KOPT-K1 (cell line): ENCODE measurements at regions not wholly inside any gene's neighbourhood (a gene's known extent, or its start where the extent isn't known, plus 50 kb on each side); places are given as distances from the start of the nearest gene placed in this dataset.

Source experiments
- H3K27ac ChIP-seq: fragments of 200-600 bp; sonication (generic); 2 replicates; pipeline ENCODE4 v1.5.1; 2016; ENCODE audit warnings: antibody characterized with exemption, mild to moderate bottlenecking, low read depth, low read length; ENCODE audit not compliant: poor library complexity, severe bottlenecking
- H3K36me3 ChIP-seq: fragments of 200-600 bp; sonication (generic); 2 replicates; pipeline ENCODE4 v1.5.1; 2017; ENCODE audit warnings: antibody characterized with exemption, mild to moderate bottlenecking, low read length, moderate library complexity; ENCODE audit not compliant: insufficient read depth
- H3K9me3 ChIP-seq: fragments of 200-600 bp; sonication (generic); 2 replicates; pipeline ENCODE4 v1.5.1; 2017; ENCODE audit warnings: antibody characterized with exemption, low read length, mild to moderate bottlenecking; ENCODE audit not compliant: insufficient read depth, poor library complexity, severe bottlenecking

GRCh38 chr15:69625328-69625727 lies 172.7 kb downstream of the RPLP1 start:
- H3K36me3 ChIP-seq = no peaks in the 10 kb centered on the region
- no peak overlapping the region for H3K27ac ChIP-seq
- no peaks in the 10 kb centered on the region for H3K9me3 ChIP-seq

DNA sequence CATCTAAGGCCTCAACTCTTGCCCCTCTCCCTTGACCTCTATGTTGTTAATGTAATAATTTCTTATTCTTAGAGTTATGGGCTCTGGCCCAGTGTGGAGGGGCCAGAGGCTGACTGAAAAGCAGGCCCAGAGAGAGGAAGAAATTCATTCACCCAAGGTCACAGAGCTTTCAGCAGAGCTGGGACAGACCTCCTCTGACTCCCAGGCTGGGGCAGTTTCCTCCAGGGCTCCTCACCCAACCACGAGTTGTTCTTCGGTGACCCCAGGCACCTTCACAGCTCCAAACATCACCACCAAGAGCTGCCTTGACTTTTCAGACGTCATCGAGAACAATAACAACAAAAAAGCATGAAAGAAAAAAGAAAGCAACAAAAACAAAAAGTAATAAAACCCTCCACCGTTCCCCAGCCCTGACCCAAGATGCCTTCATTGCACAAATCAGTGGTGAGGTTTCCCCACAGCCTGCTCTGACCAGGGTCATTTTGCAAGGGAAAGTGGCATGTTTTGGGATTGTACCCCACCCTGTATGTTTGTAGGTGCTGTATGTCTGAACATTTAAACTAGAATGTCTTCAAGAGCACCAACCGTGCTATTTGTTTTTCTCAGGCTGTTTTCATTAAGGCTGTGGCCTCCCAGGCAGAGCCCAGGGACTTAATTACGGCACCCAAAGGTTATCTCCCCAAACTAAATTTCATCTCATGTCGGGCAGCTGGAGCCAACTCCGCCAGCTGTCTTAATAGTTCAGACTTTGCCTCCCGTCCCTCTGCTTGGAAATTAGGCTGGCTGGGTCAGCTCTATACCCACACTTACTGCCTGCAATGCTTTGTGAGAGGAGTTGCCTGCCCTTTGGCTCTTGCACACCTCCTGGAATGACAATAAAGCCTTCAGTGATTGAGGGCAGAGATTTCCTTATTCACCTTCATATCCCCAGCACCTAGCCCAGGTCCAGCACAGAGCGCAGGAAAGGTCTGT lies 173.8 kb downstream of the RPLP1 start:
- H3K27ac ChIP-seq = no peak overlapping the region
- no peaks in the 10 kb centered on the region for H3K9me3 ChIP-seq
- H3K36me3 ChIP-seq = no peaks in the 10 kb centered on the region

GRCh38 chr15:69627548-69628158 lies 175.0 kb downstream of the RPLP1 start:
- no peaks in the 10 kb centered on the region for H3K36me3 ChIP-seq
- H3K9me3 ChIP-seq = no peaks in the 10 kb centered on the region
- H3K27ac ChIP-seq = no peak overlapping the region

DNA sequence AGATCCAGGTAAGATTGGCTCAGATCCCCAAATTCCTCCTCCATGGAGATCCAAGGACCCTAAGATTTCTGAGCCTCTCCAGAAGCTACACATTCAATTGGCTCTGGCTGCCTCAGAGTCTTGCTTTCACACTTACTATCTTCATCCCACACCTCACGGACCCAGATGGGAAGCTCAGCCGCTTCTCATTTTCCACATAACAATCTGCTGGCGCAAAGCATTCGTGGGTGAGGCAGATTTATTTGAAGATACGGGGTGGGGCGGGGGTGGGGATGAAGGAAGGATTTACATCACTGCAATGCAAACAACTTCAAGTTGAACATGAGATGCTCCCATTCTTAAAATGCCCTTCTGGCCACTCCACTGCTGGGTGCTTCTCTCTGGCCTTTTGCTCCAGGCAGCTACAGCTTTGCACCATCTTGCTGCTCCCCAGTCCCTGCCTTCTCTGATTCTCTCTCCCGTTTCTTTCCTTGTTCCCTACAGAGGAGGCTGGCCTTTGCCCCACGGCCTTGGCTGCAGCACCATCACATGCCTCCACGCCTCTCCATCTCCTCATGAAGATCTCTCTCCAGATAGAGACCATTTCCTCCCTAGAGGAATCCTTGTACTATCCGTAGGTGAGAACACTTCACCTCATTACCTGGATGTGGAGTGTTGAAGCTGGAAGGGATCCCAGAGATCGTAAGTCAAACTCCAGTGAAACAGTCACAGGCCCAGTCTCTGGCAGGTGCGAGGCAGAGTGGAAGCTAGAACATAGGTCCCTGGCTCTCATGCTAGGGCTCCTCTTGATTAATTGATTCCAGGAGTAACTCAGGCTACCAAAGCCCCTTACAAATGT lies 175.9 kb downstream of the RPLP1 start:
- Histone ChIP-seq H3K27ac (no peak overlapping the region), H3K36me3 (no peaks in the 10 kb centered on the region), H3K9me3 (no peaks in the 10 kb centered on the region)

- H3K9me3 ChIP-seq = no peaks in the 10 kb centered on the region
- no peaks in the 10 kb centered on the region for H3K36me3 ChIP-seq
- H3K27ac ChIP-seq = no peak overlapping the region
These were observed 177.1 kb downstream of the RPLP1 start for GRCh38 chr15:69629631-69630161.

DNA sequence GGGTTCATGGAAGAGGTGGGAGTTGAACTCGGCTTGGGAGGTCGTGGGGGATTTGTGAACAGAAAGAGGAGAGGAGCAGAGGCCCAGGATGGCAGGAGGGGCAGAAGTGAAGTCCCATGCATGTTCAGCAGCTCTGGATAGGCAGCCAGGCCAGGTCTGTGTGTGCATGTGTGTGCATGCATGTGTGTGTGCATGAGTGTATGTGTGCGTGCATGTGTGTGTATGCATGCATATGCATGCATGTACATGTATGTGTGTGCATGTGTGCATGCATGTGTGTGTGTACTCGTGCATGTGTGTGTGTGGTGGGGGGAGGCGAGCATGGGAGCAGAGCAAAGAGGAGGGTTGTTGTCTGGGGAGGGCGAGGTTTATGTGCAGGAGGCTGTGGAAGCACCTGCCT lies 178.4 kb downstream of the RPLP1 start:
- Histone ChIP-seq H3K27ac (no peak overlapping the region), H3K9me3 (no peaks in the 10 kb centered on the region)

GRCh38 chr15:69631978-69632377 lies 179.4 kb downstream of the RPLP1 start:
- no peaks in the 10 kb centered on the region for H3K36me3 ChIP-seq
- H3K9me3 ChIP-seq = no peaks in the 10 kb centered on the region
- H3K27ac ChIP-seq = no peak overlapping the region

More for the DNA sequence above, 178.4 kb downstream of the RPLP1 start:
- no peaks in the 10 kb centered on the region for H3K36me3 ChIP-seq

- no peaks in the 10 kb centered on the region for H3K36me3 ChIP-seq
- H3K9me3 ChIP-seq = no peaks in the 10 kb centered on the region
- H3K27ac ChIP-seq = no peak overlapping the region
These were observed 182.2 kb downstream of the RPLP1 start for GRCh38 chr15:69634860-69635259.

DNA sequence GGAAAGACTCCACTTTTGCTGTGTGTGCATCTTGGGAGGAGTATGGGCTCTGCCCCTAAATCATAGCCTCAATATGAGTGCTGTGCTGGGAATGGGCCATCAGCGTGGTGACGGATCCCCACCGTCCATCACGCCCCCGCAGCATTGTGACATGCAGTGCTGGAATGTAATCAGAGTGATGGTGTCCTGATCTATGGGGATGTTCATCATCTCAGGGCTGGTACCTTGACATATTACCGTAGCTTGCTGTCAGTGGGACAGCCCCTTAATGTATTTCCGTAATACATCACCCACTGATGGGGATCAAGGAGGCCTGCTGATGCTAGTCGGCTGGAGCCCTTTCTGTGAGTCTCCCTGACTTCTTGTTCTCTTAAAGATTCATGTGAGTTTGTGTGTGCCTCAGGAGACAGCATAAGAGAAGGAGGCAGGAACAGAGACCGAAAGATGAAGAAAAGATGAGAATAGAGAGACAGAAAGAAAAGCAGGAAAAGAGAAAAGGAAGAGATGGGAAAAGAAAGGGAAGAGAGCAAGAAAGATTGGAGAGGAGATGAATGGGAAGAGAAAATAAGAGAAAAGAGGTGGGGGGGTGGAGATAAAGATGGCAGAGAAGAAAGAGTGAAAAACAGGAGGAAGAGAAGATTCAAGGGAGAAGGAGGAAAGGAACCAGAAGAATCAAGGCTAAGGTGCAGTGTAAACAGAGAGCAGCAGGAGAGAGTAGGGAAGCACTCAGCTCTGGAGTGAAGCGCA lies 183.7 kb downstream of the RPLP1 start:
- Histone ChIP-seq H3K27ac (no peak overlapping the region), H3K9me3 (peaks cover 10% of the 10 kb centered on the region), H3K36me3 (no peaks in the 10 kb centered on the region)

- Histone ChIP-seq H3K36me3 (no peaks in the 10 kb centered on the region), H3K9me3 (peaks cover 11% of the 10 kb centered on the region), H3K27ac (no peak overlapping the region)
These were observed 185.2 kb downstream of the RPLP1 start for GRCh38 chr15:69637818-69638217.

DNA sequence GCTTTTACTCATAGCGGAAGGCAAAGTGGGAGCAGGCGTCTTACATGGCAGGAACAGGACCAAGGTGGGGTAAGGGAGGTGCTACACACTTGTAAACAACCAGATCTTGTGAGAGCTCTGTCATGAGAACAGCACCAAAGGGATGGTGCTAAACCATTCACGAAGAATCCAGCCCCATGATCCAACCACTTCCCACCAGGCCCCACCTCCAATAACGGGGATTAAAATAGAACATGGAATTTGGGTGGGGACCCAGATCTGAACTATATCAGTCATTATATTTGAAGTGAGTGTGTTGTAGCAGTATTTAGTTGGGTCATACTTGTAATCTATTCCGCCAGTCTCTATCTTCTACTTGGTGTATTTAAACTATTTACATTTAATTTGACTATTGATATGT lies 190.9 kb downstream of the RPLP1 start:
- H3K27ac ChIP-seq = no peak overlapping the region
- H3K9me3 ChIP-seq = peaks cover 11% of the 10 kb centered on the region
- H3K36me3 ChIP-seq = no peaks in the 10 kb centered on the region

DNA sequence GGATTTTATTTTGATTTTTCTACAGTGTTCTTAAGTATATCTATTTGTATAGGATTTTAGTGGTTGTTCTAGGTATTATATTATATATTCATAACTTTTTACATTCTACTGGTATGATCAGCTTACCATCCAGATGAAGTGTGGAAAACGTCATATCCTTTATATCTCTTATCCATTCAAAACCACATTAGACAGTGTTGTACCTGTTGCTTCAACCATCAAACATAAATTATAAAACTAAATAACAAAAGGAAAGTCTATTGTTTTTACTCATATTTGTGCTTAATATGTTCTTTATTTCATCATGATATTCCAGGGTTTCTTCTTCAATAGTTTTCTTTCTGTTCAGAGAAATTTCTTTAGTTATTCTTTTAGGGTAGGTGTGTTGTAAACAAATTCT lies 191.4 kb downstream of the RPLP1 start:
- H3K27ac ChIP-seq = no peak overlapping the region
- H3K9me3 ChIP-seq = peaks cover 11% of the 10 kb centered on the region
- H3K36me3 ChIP-seq = no peaks in the 10 kb centered on the region

- Histone ChIP-seq H3K9me3 (peaks cover 11% of the 10 kb centered on the region), H3K27ac (no peak overlapping the region), H3K36me3 (no peaks in the 10 kb centered on the region)
These were observed 192.3 kb downstream of the RPLP1 start for GRCh38 chr15:69644876-69645275.

DNA sequence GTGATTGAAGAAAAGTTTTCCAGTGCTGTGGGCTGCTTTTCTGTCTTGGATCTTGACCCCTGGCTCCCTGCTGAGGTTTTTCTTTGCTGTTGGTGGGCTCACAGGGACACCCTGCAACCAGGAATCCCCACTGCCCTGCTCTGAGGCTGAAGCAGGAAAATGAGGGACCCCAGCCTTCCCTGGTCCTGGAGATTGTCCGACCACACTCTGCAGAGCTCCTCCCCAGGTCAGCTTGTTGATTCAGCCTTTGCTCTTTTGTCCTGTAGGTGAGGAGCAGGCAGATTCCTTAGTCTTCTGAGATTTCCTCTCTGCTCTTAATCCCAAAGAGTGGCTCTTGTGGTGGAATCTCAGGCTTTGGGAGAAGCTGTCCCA lies 194.5 kb downstream of the RPLP1 start:
- no peak overlapping the region for H3K27ac ChIP-seq
- no peaks in the 10 kb centered on the region for H3K9me3 ChIP-seq
- no peaks in the 10 kb centered on the region for H3K36me3 ChIP-seq
